ENCODE measurements at regions not wholly inside any gene's neighbourhood (a gene's known extent, or its start where the extent isn't known, plus 50 kb on each side); places are given as distances from the start of the nearest gene placed in this dataset.

DNA sequence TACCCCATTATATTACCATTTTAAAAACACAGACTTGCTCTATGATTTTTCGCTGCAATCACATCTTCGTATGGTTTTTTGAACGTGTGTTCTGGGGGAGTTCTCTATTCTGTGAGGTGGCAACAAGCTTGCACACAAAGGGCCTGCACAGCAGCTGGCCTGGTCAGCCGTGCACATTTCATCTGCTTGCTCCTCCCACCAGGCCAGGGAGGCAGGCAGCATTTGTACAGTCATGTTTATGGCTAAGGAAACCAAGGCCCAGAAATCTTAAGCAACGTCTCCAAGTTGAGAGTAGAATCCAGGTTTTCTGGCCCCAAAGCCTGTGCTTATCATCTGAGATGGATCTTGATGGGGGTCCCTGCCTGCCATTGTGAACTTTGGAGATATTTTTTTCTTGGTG, 106.4 kb upstream of the SMIM21 start:
- TF ChIP-seq, protein P1, sequence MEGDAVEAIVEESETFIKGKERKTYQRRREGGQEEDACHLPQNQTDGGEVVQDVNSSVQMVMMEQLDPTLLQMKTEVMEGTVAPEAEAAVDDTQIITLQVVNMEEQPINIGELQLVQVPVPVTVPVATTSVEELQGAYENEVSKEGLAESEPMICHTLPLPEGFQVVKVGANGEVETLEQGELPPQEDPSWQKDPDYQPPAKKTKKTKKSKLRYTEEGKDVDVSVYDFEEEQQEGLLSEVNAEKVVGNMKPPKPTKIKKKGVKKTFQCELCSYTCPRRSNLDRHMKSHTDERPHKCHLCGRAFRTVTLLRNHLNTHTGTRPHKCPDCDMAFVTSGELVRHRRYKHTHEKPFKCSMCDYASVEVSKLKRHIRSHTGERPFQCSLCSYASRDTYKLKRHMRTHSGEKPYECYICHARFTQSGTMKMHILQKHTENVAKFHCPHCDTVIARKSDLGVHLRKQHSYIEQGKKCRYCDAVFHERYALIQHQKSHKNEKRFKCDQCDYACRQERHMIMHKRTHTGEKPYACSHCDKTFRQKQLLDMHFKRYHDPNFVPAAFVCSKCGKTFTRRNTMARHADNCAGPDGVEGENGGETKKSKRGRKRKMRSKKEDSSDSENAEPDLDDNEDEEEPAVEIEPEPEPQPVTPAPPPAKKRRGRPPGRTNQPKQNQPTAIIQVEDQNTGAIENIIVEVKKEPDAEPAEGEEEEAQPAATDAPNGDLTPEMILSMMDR (IDR thresholded peaks at IDR 0.05): no peak
- no peak for TF ChIP-seq POLR2A (IDR thresholded peaks at IDR 0.05)
- no peak for TF ChIP-seq POLR2AphosphoS5 (IDR thresholded peaks at IDR 0.05)
